ENCODE measurements at regions not wholly inside any gene's neighbourhood (a gene's known extent, or its start where the extent isn't known, plus 50 kb on each side); places are given as distances from the start of the nearest gene placed in this dataset.

GRCh38 chr4:110944501-110944900, 321.6 kb upstream of the PITX2 start:
- dilution Hi-C loops (cut with HindIII; ENCODE audit: low sequenced_read_pairs, unreplicated experiment) = no loop called here
- H4K20me1 ChIP-seq (ENCODE audit: insufficient read depth, low read length) = no peaks in the 10 kb centered on the region
- H3K36me3 ChIP-seq (ENCODE audit: control insufficient read depth, insufficient read depth, low read length) = no peaks in the 10 kb centered on the region
- DNase-seq (peak; percentile 3), ATAC-seq (ENCODE audit: low read depth) (no peak)
- H3K9me1 ChIP-seq (ENCODE audit: insufficient read depth, low read length) = no peaks in the 10 kb centered on the region
- no peak overlapping the region for H3K56ac ChIP-seq (ENCODE audit: extremely low read depth, insufficient read depth, low read length)
- no peak overlapping the region for H3K4ac ChIP-seq (ENCODE audit: low read depth, low read length)
- no peak overlapping the region for H3K27ac ChIP-seq (ENCODE audit: insufficient read depth, low read length)
- no peak overlapping the region for H2AK5ac ChIP-seq (ENCODE audit: low read depth, low read length)
- H3K9me3 ChIP-seq (ENCODE audit: control insufficient read depth, insufficient read depth, low read length) = no peaks in the 10 kb centered on the region
- no peak overlapping the region for H2AK9ac ChIP-seq (replicated peaks; ENCODE audit: low read depth, low read length, poor library complexity)
- H3K4me2 ChIP-seq (ENCODE audit: low read depth, low read length) = no peak overlapping the region
- no peaks in the 10 kb centered on the region for H3K27me3 ChIP-seq (ENCODE audit: control insufficient read depth, insufficient read depth, low read length)
- no peak overlapping the region for H2BK15ac ChIP-seq (ENCODE audit: low read depth, low read length)
- no peak overlapping the region for H2BK5ac ChIP-seq (ENCODE audit: low read depth, low read length, poor library complexity, severe bottlenecking)
- no peak overlapping the region for H2AFZ ChIP-seq (replicated peaks; ENCODE audit: low read length, poor library complexity)
- no peak overlapping the region for H3K23ac ChIP-seq (ENCODE audit: low read depth, low read length)
- H3K4me3 ChIP-seq (ENCODE audit: insufficient read depth, low read depth, low read length) = no peak overlapping the region
- no peak overlapping the region for H2BK120ac ChIP-seq (ENCODE audit: low read depth, low read length)
- WGBS, 2 experiments (ENCODE audit: extremely low coverage in 2 of 2, insufficient read length in 1 of 2) = no CpG with 5 or more reads among the region's 3 CpGs
- intact Hi-C loops (cut with micrococcal nuclease) = no loop called here
- in situ Hi-C loops (cut with MboI; ENCODE audit: low sequenced_read_pairs) = no loop called here
- H3K9ac ChIP-seq (ENCODE audit: low read depth, low read length) = no peak overlapping the region
- H4K8ac ChIP-seq (ENCODE audit: low read depth in 2 of 2, low read length in 2 of 2) = no peak overlapping the region
- no peak overlapping the region for H3K14ac ChIP-seq (replicated peaks; ENCODE audit: low read depth, low read length)
- no TSS peak for BruUV-seq (replicated peaks)
- H4K91ac ChIP-seq (ENCODE audit: insufficient read depth, low read depth, low read length) = no peak overlapping the region
- CTCF ChIA-PET = no interaction called here
- POLR2A ChIA-PET (ENCODE audit: unreplicated experiment) = no interaction called here
- no peak for TF ChIP-seq POLR2A (IDR thresholded peaks at IDR 0.05; ENCODE audit: low read depth, low read length)
- peak; percentile 63; the same call in 1 of the 2 replicates for TF ChIP-seq NFE2L2 (IDR thresholded peaks at IDR 0.05; ENCODE audit: low read depth, low read length)
- no peak overlapping the region for H4K5ac ChIP-seq (ENCODE audit: low read depth, low read length)
- H3K18ac ChIP-seq (ENCODE audit: low read depth, low read length) = no peak overlapping the region
- no peak overlapping the region for H2BK20ac ChIP-seq (ENCODE audit: low read depth, low read length)
- no peaks in the 10 kb centered on the region for H3K79me1 ChIP-seq (ENCODE audit: low read depth in 1 of 2, low read length in 2 of 2)
- H3K4me1 ChIP-seq (ENCODE audit: control insufficient read depth, insufficient read depth, low read length) = no peaks in the 10 kb centered on the region

Measured in IMR-90 (cell line).